ENCODE measurements at regions not wholly inside any gene's neighbourhood (a gene's known extent, or its start where the extent isn't known, plus 50 kb on each side); places are given as distances from the start of the nearest gene placed in this dataset.
"Not testable (repeated sequence)": the region's sequence is repeated elsewhere in the genome, so short reads cannot be mapped to it uniquely, and the experiment has no call there.

- TF ChIP-seq TOX (CRISPR knock-in tag; IDR thresholded peaks at IDR 0.05; ENCODE audit: borderline replicate concordance) (no peak), ZFP30 (CRISPR knock-in tag; IDR thresholded peaks at IDR 0.05) (no peak), ZNF70 (CRISPR knock-in tag; IDR thresholded peaks at IDR 0.05) (no peak), CSDC2 (CRISPR knock-in tag; IDR thresholded peaks at IDR 0.05) (no peak), OSR1 (CRISPR knock-in tag; IDR thresholded peaks at IDR 0.05) (no peak), ZC3H10 (CRISPR knock-in tag; IDR thresholded peaks at IDR 0.05) (no peak), ZFP3 (CRISPR knock-in tag; IDR thresholded peaks at IDR 0.05) (no peak), ZNF565 (CRISPR knock-in tag; conservative IDR thresholded peaks at IDR 0.05; ENCODE audit: low read depth) (no peak), GLIS3 (CRISPR knock-in tag; IDR thresholded peaks at IDR 0.05) (no peak), ESRRG (CRISPR knock-in tag; IDR thresholded peaks at IDR 0.05) (no peak), POU6F1 (CRISPR knock-in tag; IDR thresholded peaks at IDR 0.05; ENCODE audit: borderline replicate concordance, low read depth) (no peak), RARB (CRISPR knock-in tag; IDR thresholded peaks at IDR 0.05) (no peak), ARNTL (CRISPR knock-in tag; IDR thresholded peaks at IDR 0.05; ENCODE audit: borderline replicate concordance, low read depth) (no peak), TSHZ2 (CRISPR knock-in tag; IDR thresholded peaks at IDR 0.05) (no peak), ZNF8 (CRISPR knock-in tag; IDR thresholded peaks at IDR 0.05) (no peak), CSRNP3 (CRISPR knock-in tag; IDR thresholded peaks at IDR 0.05) (no peak), TCF4 (CRISPR knock-in tag; IDR thresholded peaks at IDR 0.05; ENCODE audit: borderline replicate concordance) (no peak)
- TF ChIP-seq, protein P1, sequence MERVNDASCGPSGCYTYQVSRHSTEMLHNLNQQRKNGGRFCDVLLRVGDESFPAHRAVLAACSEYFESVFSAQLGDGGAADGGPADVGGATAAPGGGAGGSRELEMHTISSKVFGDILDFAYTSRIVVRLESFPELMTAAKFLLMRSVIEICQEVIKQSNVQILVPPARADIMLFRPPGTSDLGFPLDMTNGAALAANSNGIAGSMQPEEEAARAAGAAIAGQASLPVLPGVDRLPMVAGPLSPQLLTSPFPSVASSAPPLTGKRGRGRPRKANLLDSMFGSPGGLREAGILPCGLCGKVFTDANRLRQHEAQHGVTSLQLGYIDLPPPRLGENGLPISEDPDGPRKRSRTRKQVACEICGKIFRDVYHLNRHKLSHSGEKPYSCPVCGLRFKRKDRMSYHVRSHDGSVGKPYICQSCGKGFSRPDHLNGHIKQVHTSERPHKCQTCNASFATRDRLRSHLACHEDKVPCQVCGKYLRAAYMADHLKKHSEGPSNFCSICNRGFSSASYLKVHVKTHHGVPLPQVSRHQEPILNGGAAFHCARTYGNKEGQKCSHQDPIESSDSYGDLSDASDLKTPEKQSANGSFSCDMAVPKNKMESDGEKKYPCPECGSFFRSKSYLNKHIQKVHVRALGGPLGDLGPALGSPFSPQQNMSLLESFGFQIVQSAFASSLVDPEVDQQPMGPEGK (CRISPR knock-in tag; IDR thresholded peaks at IDR 0.05; ENCODE audit: borderline replicate concordance) = no peak
- TF ChIP-seq, protein P2, sequence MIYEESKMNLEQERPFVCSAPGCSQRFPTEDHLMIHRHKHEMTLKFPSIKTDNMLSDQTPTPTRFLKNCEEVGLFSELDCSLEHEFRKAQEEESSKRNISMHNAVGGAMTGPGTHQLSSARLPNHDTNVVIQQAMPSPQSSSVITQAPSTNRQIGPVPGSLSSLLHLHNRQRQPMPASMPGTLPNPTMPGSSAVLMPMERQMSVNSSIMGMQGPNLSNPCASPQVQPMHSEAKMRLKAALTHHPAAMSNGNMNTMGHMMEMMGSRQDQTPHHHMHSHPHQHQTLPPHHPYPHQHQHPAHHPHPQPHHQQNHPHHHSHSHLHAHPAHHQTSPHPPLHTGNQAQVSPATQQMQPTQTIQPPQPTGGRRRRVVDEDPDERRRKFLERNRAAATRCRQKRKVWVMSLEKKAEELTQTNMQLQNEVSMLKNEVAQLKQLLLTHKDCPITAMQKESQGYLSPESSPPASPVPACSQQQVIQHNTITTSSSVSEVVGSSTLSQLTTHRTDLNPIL (CRISPR knock-in tag; IDR thresholded peaks at IDR 0.05; ENCODE audit: low read depth) = no peak
- peak; percentile 68 for ATAC-seq
Measured at GRCh38 chr4:129264008-129264657, 168.2 kb downstream of the C4orf33 start.

DNA sequence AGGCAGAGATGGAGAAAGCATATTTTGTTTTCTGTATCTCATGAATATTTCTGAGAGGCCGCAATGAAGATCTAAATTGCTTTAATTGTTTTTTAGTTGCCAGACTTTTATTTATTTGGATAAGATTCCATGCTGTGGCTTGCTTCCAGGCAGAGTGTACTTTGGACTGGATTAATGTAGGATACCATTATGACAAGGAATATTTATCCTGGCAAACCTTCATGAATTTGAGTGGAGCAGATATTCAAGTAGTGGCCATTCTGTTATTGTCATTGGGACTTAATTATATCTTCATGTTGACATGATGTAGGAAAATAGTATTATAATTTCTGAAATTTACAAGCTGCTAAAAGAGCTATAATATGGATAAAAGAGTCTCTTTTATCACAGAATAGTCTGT lies 182.9 kb downstream of the C4orf33 start:
- peak; percentile 40; the same call in 1 of the 3 replicates for ATAC-seq
- TF ChIP-seq GLIS3 (CRISPR knock-in tag; IDR thresholded peaks at IDR 0.05) (no peak), ISL1 (CRISPR knock-in tag; IDR thresholded peaks at IDR 0.05) (peak; percentile 84), TCF4 (CRISPR knock-in tag; IDR thresholded peaks at IDR 0.05; ENCODE audit: borderline replicate concordance) (peak; percentile 33; the same call in 1 of the 2 replicates), RARB (CRISPR knock-in tag; IDR thresholded peaks at IDR 0.05) (no peak), ZNF8 (CRISPR knock-in tag; IDR thresholded peaks at IDR 0.05) (no peak), SNAI2 (CRISPR knock-in tag; IDR thresholded peaks at IDR 0.05) (no peak)

DNA sequence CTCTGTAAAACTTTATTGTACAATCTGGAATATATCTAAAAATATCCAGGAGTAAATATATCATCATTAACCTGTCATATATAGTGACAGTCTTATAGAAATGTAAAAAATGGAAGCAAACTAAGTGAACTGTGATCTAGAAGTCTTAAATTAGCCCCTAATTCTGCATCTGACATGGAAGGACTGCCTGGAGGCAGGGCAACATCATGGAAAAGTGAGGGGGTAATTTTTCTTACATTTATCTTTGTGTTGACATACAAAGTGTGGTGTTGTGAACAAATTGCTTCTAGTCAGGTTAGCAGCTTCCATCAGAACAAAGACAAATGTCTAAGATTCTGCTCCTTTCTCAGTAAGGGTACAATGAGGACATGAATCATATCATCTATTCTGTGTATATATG lies 186.3 kb downstream of the C4orf33 start:
- ATAC-seq = no peak
- TF ChIP-seq CSDC2 (CRISPR knock-in tag; IDR thresholded peaks at IDR 0.05) (no peak), ZFP3 (CRISPR knock-in tag; IDR thresholded peaks at IDR 0.05) (no peak), ZNF70 (CRISPR knock-in tag; IDR thresholded peaks at IDR 0.05) (no peak), ESRRG (CRISPR knock-in tag; IDR thresholded peaks at IDR 0.05) (no peak)

DNA sequence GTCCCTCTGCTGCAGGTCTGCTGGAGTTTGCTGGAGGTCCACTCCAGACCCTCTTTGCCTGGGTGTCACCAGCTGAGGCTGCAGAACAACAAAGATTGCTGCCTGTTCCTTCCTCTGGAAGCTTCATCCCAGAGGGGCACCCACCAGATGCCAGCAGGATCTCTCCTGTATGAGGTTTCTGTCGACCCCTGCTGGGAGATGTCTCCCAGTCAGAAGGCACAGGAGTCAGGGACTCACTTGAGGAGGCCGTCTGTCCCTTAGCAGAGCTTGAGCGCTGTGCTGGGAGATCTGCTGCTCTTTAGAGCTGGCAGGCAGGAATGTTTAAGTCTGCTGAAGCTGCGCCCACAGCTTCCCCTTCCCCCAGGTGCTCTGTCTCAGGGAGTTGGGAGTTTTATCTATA lies 196.2 kb downstream of the C4orf33 start:
- ATAC-seq = not testable (repeated sequence)
